Frontal cortex (tissue), 3 donors: ENCODE measurements at regions not wholly inside any gene's neighbourhood (a gene's known extent, or its start where the extent isn't known, plus 50 kb on each side); places are given as distances from the start of the nearest gene placed in this dataset.

ENCODE experiments used
- DNase-seq, 2 donors: peaks; one replicate each; pipeline ENCODE4 v3.0.0; 2012; ENCODE audit warnings: low spot score in 2 of 2
- FAIRE-seq: peaks from 2 replicates; lab custom pipeline; 2012; peaks lifted over from hg19 to GRCh38; lab: Jason Lieb, UNC
- donor health status: control.
- donor health status: control.
- donor health status: control.

DNA sequence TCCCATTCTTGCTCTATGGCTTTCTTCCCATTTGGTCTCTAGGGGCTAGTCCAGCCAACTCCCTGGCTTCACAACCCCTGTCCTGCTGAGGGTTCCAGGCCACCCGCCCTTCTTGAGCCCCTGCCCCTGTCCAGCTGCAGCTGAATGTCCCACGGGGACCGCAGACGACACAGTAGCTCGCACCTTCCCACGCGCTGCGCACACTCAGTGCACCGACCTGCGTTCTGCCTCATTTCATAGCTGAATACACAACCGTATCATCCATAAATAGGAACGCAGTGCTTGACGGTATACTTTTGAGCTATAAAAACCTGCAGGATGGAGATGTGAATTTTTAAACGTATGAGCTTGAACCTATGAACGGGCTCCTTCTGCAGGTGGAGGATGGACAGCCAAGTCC is 660.4 kb upstream of the SALL3 start:
- DNase-seq (no peak), FAIRE-seq (no peak)

GRCh38 chr18:78319961-78320360 is 659.7 kb upstream of the SALL3 start:
- DNase-seq, result no peak
- FAIRE-seq, result no peak

GRCh38 chr18:78321402-78321801 is 658.2 kb upstream of the SALL3 start:
- no peak for FAIRE-seq
- no peak for DNase-seq

DNA sequence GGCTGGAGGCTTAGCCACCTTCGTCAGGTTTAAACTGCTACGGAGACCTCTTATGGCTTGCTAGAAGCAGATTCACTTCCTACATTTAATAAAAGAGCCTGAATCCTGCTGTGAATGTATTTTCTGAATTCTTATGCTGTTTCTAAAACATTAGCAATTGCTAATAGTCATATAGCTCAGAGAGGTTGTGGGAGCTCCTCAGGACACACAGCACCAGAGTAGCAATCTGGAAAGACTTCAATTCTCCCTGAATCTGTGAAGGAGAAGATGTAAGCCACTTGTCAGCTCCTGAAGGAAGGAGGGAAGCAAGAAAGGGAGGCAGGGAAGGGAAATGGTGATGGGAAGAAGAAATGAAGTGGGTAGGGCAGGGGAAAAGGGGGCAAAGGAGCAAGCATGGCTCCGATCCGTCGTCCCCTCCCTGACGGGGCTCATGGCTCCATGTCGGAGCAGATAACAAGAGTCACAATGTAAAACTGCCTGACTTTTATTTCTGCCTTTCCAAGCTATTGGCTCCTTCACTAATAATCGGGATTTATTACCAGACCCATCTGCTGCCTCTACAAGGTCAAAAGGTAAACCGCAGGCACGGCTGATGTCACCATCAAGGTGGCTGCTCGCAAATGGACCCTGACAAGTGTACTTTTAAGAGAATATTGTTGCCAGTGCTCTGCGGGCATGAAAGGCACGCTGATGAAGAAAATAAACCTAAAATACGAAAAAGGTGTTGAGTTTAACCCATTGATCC is 656.0 kb upstream of the SALL3 start:
- no peak for FAIRE-seq
- no peak for DNase-seq

DNA sequence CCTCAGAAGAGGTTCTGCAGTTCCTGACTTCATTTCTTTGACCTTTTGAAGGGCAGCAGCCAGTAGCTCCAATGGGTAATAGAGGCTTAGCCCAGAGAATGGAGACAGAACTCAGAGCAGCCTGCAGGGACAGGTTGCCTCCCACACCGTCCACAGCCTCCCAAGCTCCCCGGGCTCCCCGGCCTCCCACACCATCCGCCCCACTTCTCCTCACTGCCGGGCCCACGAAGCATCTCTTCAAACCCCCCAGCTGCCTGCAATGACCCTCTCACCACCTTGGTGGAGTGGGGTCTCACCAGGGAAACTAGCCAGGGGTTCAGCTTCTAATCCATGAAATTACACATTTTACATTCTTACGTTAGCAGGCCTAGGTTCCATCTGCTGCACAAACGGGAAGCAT is 652.0 kb upstream of the SALL3 start:
- FAIRE-seq (no peak), DNase-seq (no peak)

GRCh38 chr18:78330766-78331165 is 648.9 kb upstream of the SALL3 start:
- FAIRE-seq (no peak), DNase-seq (no peak)

GRCh38 chr18:78352910-78353309 is 626.7 kb upstream of the SALL3 start:
- FAIRE-seq (no peak), DNase-seq (no peak)

- DNase-seq (no peak), FAIRE-seq (no peak)
Observed at GRCh38 chr18:78362198-78362597, 617.4 kb upstream of the SALL3 start.

DNA sequence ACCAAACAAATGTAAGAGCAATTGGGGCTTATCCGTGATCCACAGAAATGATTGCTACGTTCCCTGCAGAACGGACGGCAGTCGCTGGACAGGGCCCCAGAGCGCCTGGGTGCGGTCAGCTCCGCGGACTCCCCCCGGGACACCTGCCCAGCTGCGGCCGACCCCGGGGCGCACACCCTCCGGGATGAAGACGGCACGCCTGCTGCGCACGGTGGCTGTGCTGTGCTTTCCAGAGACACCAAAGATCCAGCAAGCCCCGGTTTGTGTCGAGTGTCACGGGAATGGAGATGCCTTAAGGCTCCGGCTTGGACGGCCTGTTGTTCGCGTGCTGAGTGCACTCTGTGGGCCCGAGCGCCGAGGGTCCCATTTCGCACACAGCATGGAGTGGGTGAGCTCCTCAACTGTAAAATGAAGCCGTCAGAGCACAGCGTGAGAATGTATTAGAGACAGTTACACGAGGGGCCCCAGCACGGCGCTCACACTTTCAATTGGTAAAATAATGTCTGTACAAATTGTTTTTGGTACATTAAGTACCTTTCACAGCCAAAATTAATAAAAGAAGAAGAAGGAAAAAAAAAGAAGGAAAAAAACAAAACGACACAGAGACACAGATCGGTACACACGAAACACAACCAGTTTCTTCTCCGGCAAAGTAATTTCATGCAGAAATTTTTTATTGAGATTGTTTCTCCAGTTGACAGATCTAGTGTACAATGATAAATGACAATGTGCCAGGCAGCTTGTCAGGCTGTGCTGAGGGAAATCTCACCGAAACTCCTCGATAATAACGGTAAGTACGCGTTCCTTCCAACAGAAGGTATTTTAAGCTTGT is 615.8 kb upstream of the SALL3 start:
- FAIRE-seq (no peak), DNase-seq (no peak)

- DNase-seq (no peak), FAIRE-seq (no peak)
Observed at GRCh38 chr18:78364388-78364960, 615.1 kb upstream of the SALL3 start.

- FAIRE-seq (no peak), DNase-seq (no peak)
Observed at GRCh38 chr18:78367996-78368395, 611.6 kb upstream of the SALL3 start.

GRCh38 chr18:78368726-78369125 is 610.9 kb upstream of the SALL3 start:
- no peak for DNase-seq
- no peak for FAIRE-seq

- DNase-seq (no peak), FAIRE-seq (no peak)
Observed at GRCh38 chr18:78376046-78376445, 603.6 kb upstream of the SALL3 start.

DNA sequence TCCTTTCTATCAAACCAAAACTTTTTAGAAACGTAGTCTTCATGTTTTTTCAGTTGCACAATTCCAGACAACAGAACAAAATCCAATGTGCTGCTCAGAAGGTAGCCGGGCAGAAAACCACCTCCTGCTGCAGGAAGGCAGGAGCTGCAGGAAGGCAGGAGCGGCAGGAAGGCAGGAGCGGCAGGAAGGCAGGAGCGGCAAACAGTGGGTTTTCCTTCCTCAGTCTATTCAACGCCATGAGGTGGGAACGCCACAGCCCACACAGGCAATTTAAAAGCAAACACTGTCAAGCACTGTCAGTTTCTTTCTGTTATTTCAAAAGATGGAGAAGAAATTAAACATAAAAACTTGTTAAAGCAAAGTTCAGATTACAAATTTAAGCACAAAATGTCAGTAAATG is 601.2 kb upstream of the SALL3 start:
- DNase-seq (no peak), FAIRE-seq (no peak)

GRCh38 chr18:78378983-78379382 is 600.6 kb upstream of the SALL3 start:
- no peak for FAIRE-seq

DNA sequence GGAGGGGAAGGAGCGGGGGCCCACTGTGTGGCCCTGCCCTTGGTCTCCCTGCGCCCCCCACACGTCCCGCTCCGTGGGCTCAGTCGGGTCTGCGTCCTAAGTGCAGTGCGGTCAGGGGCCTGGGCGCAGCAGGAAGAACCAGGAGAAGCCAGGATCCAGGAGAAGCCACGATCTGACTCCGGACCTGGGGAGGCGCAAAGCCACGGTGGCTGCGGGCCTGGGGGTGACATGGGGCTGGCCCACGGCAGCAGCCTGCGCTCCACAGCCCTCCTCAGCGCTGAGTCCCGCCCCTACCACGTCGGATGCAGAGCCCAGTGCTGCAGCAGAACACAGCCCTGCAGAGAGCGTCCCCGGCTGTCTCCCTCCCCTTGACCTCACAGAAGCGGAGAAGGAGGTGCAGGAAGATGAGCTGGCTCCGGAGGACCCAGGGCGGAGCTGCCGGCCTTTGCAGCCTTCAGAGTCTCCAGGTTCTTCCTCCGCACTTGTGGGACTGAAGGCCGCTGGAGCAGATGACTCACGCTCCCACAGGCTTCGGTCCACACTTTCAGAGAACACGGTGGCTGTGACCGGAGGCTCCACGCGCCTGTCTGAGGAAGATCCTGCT is 589.2 kb upstream of the SALL3 start:
- DNase-seq (no peak), FAIRE-seq (no peak)

More at GRCh38 chr18:78378983-78379382, 600.6 kb upstream of the SALL3 start:
- DNase-seq, result no peak

- no peak for DNase-seq
- no peak for FAIRE-seq
Observed at GRCh38 chr18:78390952-78391348, 588.7 kb upstream of the SALL3 start.

GRCh38 chr18:78393086-78393862 is 586.3 kb upstream of the SALL3 start:
- DNase-seq (no peak), FAIRE-seq (no peak)

DNA sequence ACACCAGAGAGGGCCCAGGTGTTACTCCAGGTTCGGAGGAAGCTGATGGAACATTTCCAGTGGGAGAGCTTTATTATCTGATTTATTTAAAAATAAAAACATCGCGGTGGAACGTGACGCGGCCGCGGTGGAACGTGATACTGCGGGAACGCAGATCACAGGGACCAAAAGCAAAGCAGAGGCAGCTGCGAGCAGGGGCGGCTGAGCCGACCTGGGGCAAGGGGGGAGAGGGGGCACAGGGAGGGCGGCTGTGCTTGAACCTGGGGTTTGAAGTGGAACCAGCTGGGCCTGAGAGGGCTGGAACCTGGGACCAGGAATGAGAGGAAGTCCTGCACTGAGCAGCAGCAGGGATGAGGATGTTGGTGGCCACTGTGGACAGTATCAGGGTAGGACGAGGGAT is 583.5 kb upstream of the SALL3 start:
- FAIRE-seq (no peak), DNase-seq (no peak)

- no peak for FAIRE-seq
- DNase-seq, result no peak
Observed at GRCh38 chr18:78396756-78397155, 582.9 kb upstream of the SALL3 start.
